ENCODE measurements at regions not wholly inside any gene's neighbourhood (a gene's known extent, or its start where the extent isn't known, plus 50 kb on each side); places are given as distances from the start of the nearest gene placed in this dataset.

GRCh38 chr4:156322592-156322991 is 368.9 kb upstream of the CTSO start:
- H3K4me2 ChIP-seq (ENCODE audit: low read depth, low read length, poor library complexity, severe bottlenecking) = no peak overlapping the region

GRCh38 chr4:156321203-156321602 is 367.5 kb upstream of the CTSO start:
- Histone ChIP-seq H3K9me2 (replicated peaks; ENCODE audit: insufficient read depth, low read length) (no peaks in the 10 kb centered on the region), H3K4me3 (ENCODE audit: insufficient read depth, low read length, poor library complexity, severe bottlenecking) (no peak overlapping the region), H3K27ac (ENCODE audit: low read depth, low read length) (no peak overlapping the region), H3K27me3 (ENCODE audit: low read length) (no peaks in the 10 kb centered on the region), H3K4me2 (ENCODE audit: low read depth, low read length, poor library complexity, severe bottlenecking) (no peak overlapping the region), H3F3A (ENCODE audit: insufficient read depth) (no peaks in the 10 kb centered on the region), H3K9ac (ENCODE audit: low read length) (no peak overlapping the region), H2AFZ (ENCODE audit: low read depth, low read length, severe bottlenecking) (no peak overlapping the region), H3K36me3 (ENCODE audit: low read length) (no peaks in the 10 kb centered on the region), H3K9me3 (ENCODE audit: insufficient read depth, low read length) (no peaks in the 10 kb centered on the region), H4K20me1 (ENCODE audit: low read depth, low read length) (no peaks in the 10 kb centered on the region), H3K79me2 (ENCODE audit: insufficient read depth, low read length) (no peaks in the 10 kb centered on the region)
- TF ChIP-seq EZH2phosphoT487 (conservative IDR thresholded peaks at IDR 0.05; ENCODE audit: low read length) = no peak
- TF ChIP-seq CTCF (IDR thresholded peaks at IDR 0.05; ENCODE audit: insufficient read depth, low read length, poor library complexity, severe bottlenecking) = no peak

More at GRCh38 chr4:156322592-156322991, 368.9 kb upstream of the CTSO start:
- no peaks in the 10 kb centered on the region for H4K20me1 ChIP-seq (ENCODE audit: low read depth, low read length)
- H3K4me3 ChIP-seq (ENCODE audit: insufficient read depth, low read length, poor library complexity, severe bottlenecking) = no peak overlapping the region
- no peaks in the 10 kb centered on the region for H3K27me3 ChIP-seq (ENCODE audit: low read length)
- no peaks in the 10 kb centered on the region for H3K79me2 ChIP-seq (ENCODE audit: insufficient read depth, low read length)
- no peak overlapping the region for H3K27ac ChIP-seq (ENCODE audit: low read depth, low read length)
- no peaks in the 10 kb centered on the region for H3F3A ChIP-seq (ENCODE audit: insufficient read depth)
- H3K9me3 ChIP-seq (ENCODE audit: insufficient read depth, low read length) = no peaks in the 10 kb centered on the region
- TF ChIP-seq EZH2phosphoT487 (conservative IDR thresholded peaks at IDR 0.05; ENCODE audit: low read length) (no peak), CTCF (IDR thresholded peaks at IDR 0.05; ENCODE audit: insufficient read depth, low read length, poor library complexity, severe bottlenecking) (no peak)
- no peaks in the 10 kb centered on the region for H3K9me2 ChIP-seq (replicated peaks; ENCODE audit: insufficient read depth, low read length)
- H2AFZ ChIP-seq (ENCODE audit: low read depth, low read length, severe bottlenecking) = no peak overlapping the region
- H3K9ac ChIP-seq (ENCODE audit: low read length) = no peak overlapping the region
- no peaks in the 10 kb centered on the region for H3K36me3 ChIP-seq (ENCODE audit: low read length)

GRCh38 chr4:156313497-156313896 is 359.8 kb upstream of the CTSO start:
- Histone ChIP-seq H3K4me3 (ENCODE audit: insufficient read depth, low read length, poor library complexity, severe bottlenecking) (no peak overlapping the region), H3K79me2 (ENCODE audit: insufficient read depth, low read length) (no peaks in the 10 kb centered on the region), H3K9me2 (replicated peaks; ENCODE audit: insufficient read depth, low read length) (no peaks in the 10 kb centered on the region), H3K27me3 (ENCODE audit: low read length) (no peaks in the 10 kb centered on the region), H2AFZ (ENCODE audit: low read depth, low read length, severe bottlenecking) (no peak overlapping the region), H3K9ac (ENCODE audit: low read length) (no peak overlapping the region), H3K4me2 (ENCODE audit: low read depth, low read length, poor library complexity, severe bottlenecking) (no peak overlapping the region), H4K20me1 (ENCODE audit: low read depth, low read length) (no peaks in the 10 kb centered on the region), H3K9me3 (ENCODE audit: insufficient read depth, low read length) (no peaks in the 10 kb centered on the region), H3K27ac (ENCODE audit: low read depth, low read length) (no peak overlapping the region), H3K36me3 (ENCODE audit: low read length) (no peaks in the 10 kb centered on the region), H3F3A (ENCODE audit: insufficient read depth) (no peaks in the 10 kb centered on the region)
- no peak for TF ChIP-seq CTCF (IDR thresholded peaks at IDR 0.05; ENCODE audit: insufficient read depth, low read length, poor library complexity, severe bottlenecking)
- no peak for TF ChIP-seq EZH2phosphoT487 (conservative IDR thresholded peaks at IDR 0.05; ENCODE audit: low read length)
